Erythroblast (primary cell): ENCODE measurements at regions not wholly inside any gene's neighbourhood (a gene's known extent, or its start where the extent isn't known, plus 50 kb on each side); places are given as distances from the start of the nearest gene placed in this dataset.
A peak's percentile ranks its signal among the peaks of the same experiment; 100 is the strongest.

Experiments
- DNase-seq, 2 experiments: peaks; one replicate each; lab custom pipeline; 2025; lab: John Stamatoyannopoulos, UW
- GATA1 ChIP-seq: IDR thresholded peaks from 2 replicates; pipeline ENCODE4 v1.6.1; 2011; ENCODE audit warnings: low read depth, mild to moderate bottlenecking, control low read depth, low read length, moderate library complexity
- POLR2A ChIP-seq: IDR thresholded peaks from 2 replicates; pipeline ENCODE4 v1.6.1; 2011; ENCODE audit warnings: mild to moderate bottlenecking, low read length

- no peak for TF ChIP-seq GATA1
- TF ChIP-seq POLR2A, result no peak
- DNase-seq, result no peak
Measured at GRCh38 chr9:13570068-13570974, 290.8 kb upstream of the MPDZ start.

- TF ChIP-seq GATA1, result no peak
- no peak for TF ChIP-seq POLR2A
- no peak for DNase-seq
Measured at GRCh38 chr9:13569602-13570067, 290.1 kb upstream of the MPDZ start.

- no peak for DNase-seq
- TF ChIP-seq POLR2A (no peak), GATA1 (no peak)
Measured at GRCh38 chr9:13568841-13569601, 289.5 kb upstream of the MPDZ start.

- TF ChIP-seq GATA1, result no peak
- TF ChIP-seq POLR2A, result no peak
- peak in 1 of 2 experiments; percentile 12 for DNase-seq
Measured at GRCh38 chr9:13568405-13568804, 288.9 kb upstream of the MPDZ start.

GRCh38 chr9:13567833-13568232 lies 288.3 kb upstream of the MPDZ start:
- DNase-seq, result no peak
- TF ChIP-seq GATA1, result no peak
- TF ChIP-seq POLR2A, result no peak

GRCh38 chr9:13557746-13558145 lies 278.3 kb upstream of the MPDZ start:
- TF ChIP-seq GATA1, result no peak
- TF ChIP-seq POLR2A, result no peak
- no peak for DNase-seq

- TF ChIP-seq POLR2A, result no peak
- TF ChIP-seq GATA1, result no peak
- DNase-seq, result no peak
Measured at GRCh38 chr9:13556656-13557055, 277.2 kb upstream of the MPDZ start.

- TF ChIP-seq GATA1 (no peak), POLR2A (no peak)
Measured at GRCh38 chr9:13555989-13556500, 276.6 kb upstream of the MPDZ start.

GRCh38 chr9:13555516-13555915 lies 276.0 kb upstream of the MPDZ start:
- DNase-seq, result no peak
- TF ChIP-seq GATA1 (no peak), POLR2A (no peak)

More at GRCh38 chr9:13555989-13556500, 276.6 kb upstream of the MPDZ start:
- no peak for DNase-seq

GRCh38 chr9:13554626-13555025 lies 275.1 kb upstream of the MPDZ start:
- DNase-seq, result no peak
- TF ChIP-seq POLR2A, result no peak
- no peak for TF ChIP-seq GATA1

GRCh38 chr9:13552606-13553215 lies 273.2 kb upstream of the MPDZ start:
- DNase-seq, result no peak
- no peak for TF ChIP-seq GATA1

- no peak for TF ChIP-seq POLR2A
- no peak for TF ChIP-seq GATA1
- DNase-seq, result no peak
Measured at GRCh38 chr9:13550519-13550918, 271.0 kb upstream of the MPDZ start.

- no peak for DNase-seq
- TF ChIP-seq POLR2A, result no peak
Measured at GRCh38 chr9:13548535-13548934, 269.0 kb upstream of the MPDZ start.

- no peak for DNase-seq
- TF ChIP-seq GATA1 (no peak), POLR2A (no peak)
Measured at GRCh38 chr9:13535141-13535540, 255.6 kb upstream of the MPDZ start.
